SK-N-SH (cell line): ENCODE measurements at regions not wholly inside any gene's neighbourhood (a gene's known extent, or its start where the extent isn't known, plus 50 kb on each side); places are given as distances from the start of the nearest gene placed in this dataset.

ENCODE experiments used
- CTCF ChIA-PET: fragments of 300-600, 350-600 bp; formaldehyde crosslinking; extraction: SDS; loops from one replicate; lab custom pipeline; 2021; lab: Yijun Ruan, JAX
- POLR2A ChIA-PET: fragments of 350-600 bp; sonication (Branson Sonifier 250); formaldehyde crosslinking; extraction: SDS; loops from one replicate; lab custom pipeline; 2020; ENCODE audit warnings: antibody characterized with exemption, inconsistent platforms; lab: Yijun Ruan, JAX
- DNase-seq: peaks from one replicate; pipeline ENCODE4 v3.0.0; 2012
- H2AFZ ChIP-seq: fragments of 200-600 bp; sonication (generic); 2 replicates; pipeline ENCODE4 v1.8.1; 2016; ENCODE audit warnings: antibody characterized with exemption, mild to moderate bottlenecking, low read depth
- H3F3A ChIP-seq: fragments of 200-600 bp; sonication (generic); replicated peaks from 2 replicates; pipeline ENCODE3; 2016; ENCODE audit warnings: antibody characterized with exemption, mild to moderate bottlenecking; ENCODE audit not compliant: insufficient read depth
- H3K27ac ChIP-seq, 2 experiments: fragments of 200-500 bp in 1 of 2; fragments of 200-600 bp in 1 of 2; sonication (Bioruptor generic) in 1 of 2; sonication (generic), shearing (Covaris generic) in 1 of 2; 2 replicates each; pipeline versions ENCODE4 v1.5.1 to v1.6.1; 2014 to 2016; ENCODE audit warnings: low read depth in 2 of 2, inconsistent platforms in 1 of 2, low read length in 1 of 2, mild to moderate bottlenecking in 1 of 2, mixed read lengths in 1 of 2
- H3K27me3 ChIP-seq: fragments of 200-600 bp; sonication (generic), shearing (Covaris generic); 2 replicates; pipeline ENCODE4 v1.6.1; 2016; ENCODE audit warnings: mixed run types; ENCODE audit not compliant: insufficient read depth
- H3K36me3 ChIP-seq, 2 experiments: fragments of 200-500 bp in 1 of 2; fragments of 200-600 bp in 1 of 2; sonication (Bioruptor generic) in 1 of 2; sonication (generic) in 1 of 2; replicated peaks in 1 of 2; 2 replicates each; pipeline versions ENCODE3 to v1.5.1; 2014 to 2016; ENCODE audit warnings: low read length in 1 of 2, mild to moderate bottlenecking in 1 of 2; ENCODE audit not compliant: insufficient read depth in 2 of 2, control insufficient read depth in 1 of 2
- H3K4me1 ChIP-seq, 2 experiments: fragments of 200-500 bp in 1 of 2; fragments of 200-600 bp in 1 of 2; sonication (Bioruptor generic) in 1 of 2; sonication (generic), shearing (Covaris generic) in 1 of 2; 2 replicates each; pipeline versions ENCODE4 v1.5.1 to v1.6.1; 2014 to 2016; ENCODE audit warnings: low read depth in 1 of 2, low read length in 1 of 2, mixed run types in 1 of 2; ENCODE audit not compliant: insufficient read depth in 2 of 2, control insufficient read depth in 1 of 2
- H3K4me2 ChIP-seq: fragments of 200-600 bp; sonication (generic), shearing (Covaris generic); 2 replicates; pipeline ENCODE4 v1.6.1; 2017; ENCODE audit warnings: mixed run types
- H3K4me3 ChIP-seq, 2 experiments: fragments of 200-500 bp in 1 of 2; fragments of 200-600 bp in 1 of 2; sonication (Bioruptor generic) in 1 of 2; sonication (generic), shearing (Covaris generic) in 1 of 2; 2 replicates each; pipeline versions ENCODE4 v1.5.1 to v1.8.1; 2014 to 2016; ENCODE audit warnings: low read depth in 2 of 2, inconsistent platforms in 1 of 2, low read length in 1 of 2, mild to moderate bottlenecking in 1 of 2, mixed read lengths in 1 of 2, moderate library complexity in 1 of 2
- H3K79me2 ChIP-seq: fragments of 200-600 bp; sonication (generic); 2 replicates; pipeline ENCODE4 v1.8.1; 2017; ENCODE audit warnings: mild to moderate bottlenecking; ENCODE audit not compliant: insufficient read depth
- H3K9ac ChIP-seq: fragments of 200-600 bp; sonication (generic); 2 replicates; pipeline ENCODE4 v1.6.1; 2017; ENCODE audit warnings: mixed run types
- H3K9me2 ChIP-seq: fragments of 200-600 bp; sonication (generic); 2 replicates; pipeline ENCODE4 v1.6.1; 2017; ENCODE audit warnings: mixed run types
- H3K9me3 ChIP-seq: fragments of 200-600 bp; sonication (generic); 2 replicates; pipeline ENCODE4 v1.6.1; 2017; ENCODE audit warnings: mixed run types, mild to moderate bottlenecking, moderate library complexity
- H4K20me1 ChIP-seq: fragments of 200-600 bp; sonication (generic); 2 replicates; pipeline ENCODE4 v1.6.1; 2017; ENCODE audit warnings: mild to moderate bottlenecking, mixed run types; ENCODE audit not compliant: insufficient read depth
- CHD2 ChIP-seq: fragments of 150-350 bp; IDR thresholded peaks from 2 replicates; pipeline ENCODE4 v1.6.1; 2018; ENCODE audit warnings: low read length; ENCODE audit not compliant: partially characterized antibody
- CTCF ChIP-seq: fragments of 200-600 bp; sonication (generic); IDR thresholded peaks from 2 replicates; pipeline ENCODE4 v1.6.1; 2017; ENCODE audit warnings: antibody characterized with exemption, mild to moderate bottlenecking, moderate library complexity
- EP300 ChIP-seq, 2 experiments: IDR thresholded peaks; 2 replicates each; pipeline versions ENCODE4 v1.4.0 to v1.6.1; 2012; ENCODE audit warnings: borderline replicate concordance in 1 of 2, low read depth in 1 of 2, low read length in 1 of 2
- EZH2phosphoT487 ChIP-seq: fragments of 200-600 bp; sonication (generic); IDR thresholded peaks from 2 replicates; pipeline ENCODE4 v1.6.1; 2017; ENCODE audit warnings: low read depth, mixed run types, mild to moderate bottlenecking, antibody characterized with exemption, moderate library complexity, borderline replicate concordance
- FOXM1 ChIP-seq: IDR thresholded peaks from 2 replicates; pipeline ENCODE4 v1.4.0; 2012; ENCODE audit warnings: low read depth, mild to moderate bottlenecking
- GATA2 ChIP-seq: sonication (generic); formaldehyde crosslinking; IDR thresholded peaks from 2 replicates; pipeline ENCODE4 v1.5.0; 2020; ENCODE audit warnings: mild to moderate bottlenecking, missing genetic modification reagents
- IRF3 ChIP-seq: fragments of 150-350 bp; IDR thresholded peaks from 2 replicates; pipeline ENCODE4 v1.6.1; 2016; ENCODE audit warnings: mild to moderate bottlenecking, low read depth, low read length
- MEF2A ChIP-seq: IDR thresholded peaks from 2 replicates; pipeline ENCODE4 v1.4.0; 2012; ENCODE audit warnings: low read depth, borderline replicate concordance
- NFIC ChIP-seq: IDR thresholded peaks from 2 replicates; pipeline ENCODE4 v1.4.0; 2012; ENCODE audit warnings: borderline replicate concordance
- RCOR1 ChIP-seq: fragments of 150-350 bp; IDR thresholded peaks from 2 replicates; pipeline ENCODE4 v1.6.1; 2017; ENCODE audit warnings: antibody characterized with exemption, low read length
- RXRA ChIP-seq: IDR thresholded peaks from 2 replicates; pipeline ENCODE4 v1.4.0; 2012; ENCODE audit warnings: low read depth, mild to moderate bottlenecking, borderline replicate concordance
- SIN3A ChIP-seq: IDR thresholded peaks from 2 replicates; pipeline ENCODE4 v1.6.1; 2012; ENCODE audit warnings: low read depth, mild to moderate bottlenecking, low read length, moderate library complexity, borderline replicate concordance
- TCF12 ChIP-seq: IDR thresholded peaks from 2 replicates; pipeline ENCODE4 v1.4.0; 2012
- YY1 ChIP-seq: IDR thresholded peaks from 2 replicates; pipeline ENCODE4 v1.4.0; 2012; ENCODE audit warnings: low read depth, mild to moderate bottlenecking
- WGBS: methylation state at CpG from one replicate; pipeline ENCODE4 v1.1.6; 2017; ENCODE audit warnings: low lambda C conversion rate; 5-methylcytosine and 5-hydroxymethylcytosine counted together
- TF ChIP-seq, protein P1 (sequence below): IDR thresholded peaks from 2 replicates; pipeline ENCODE4 v1.4.0; 2012; ENCODE audit warnings: low read depth, borderline replicate concordance
- TF ChIP-seq, protein P2 (sequence below): IDR thresholded peaks from 2 replicates; pipeline ENCODE4 v1.4.0; 2012; ENCODE audit warnings: low read depth, borderline replicate concordance

- DNase-seq: no peak
- Histone ChIP-seq H3K36me3 (no peaks in the 10 kb centered on the region), H3K4me2 (no peak overlapping the region), H4K20me1 (no peaks in the 10 kb centered on the region), H3K79me2 (no peaks in the 10 kb centered on the region), H3K4me3 (no peak overlapping the region), H3K27ac (no peak overlapping the region), H2AFZ (no peak overlapping the region), H3K9ac (no peak overlapping the region), H3K9me3 (no peaks in the 10 kb centered on the region; the same call in 1 of the 2 replicates), H3K9me2 (no peaks in the 10 kb centered on the region), H3F3A (no peaks in the 10 kb centered on the region), H3K27me3 (no peaks in the 10 kb centered on the region), H3K4me1 (no peaks in the 10 kb centered on the region)
- WGBS: 14% methylated on average over 7 of the region's 8 CpGs
- TF ChIP-seq TCF12 (no peak), EP300 (IDR thresholded peaks at IDR 0.05; ENCODE audit: borderline replicate concordance in 1 of 2, low read depth in 1 of 2, low read length in 1 of 2) (no peak), IRF3 (no peak), EZH2phosphoT487 (no peak), CTCF (no peak), NFIC (no peak), CHD2 (no peak), RCOR1 (no peak), MEF2A (no peak), RXRA (no peak), FOXM1 (no peak), YY1 (no peak), SIN3A (no peak), GATA2 (CRISPR knock-in tag) (no peak)
- TF ChIP-seq, protein P1, sequence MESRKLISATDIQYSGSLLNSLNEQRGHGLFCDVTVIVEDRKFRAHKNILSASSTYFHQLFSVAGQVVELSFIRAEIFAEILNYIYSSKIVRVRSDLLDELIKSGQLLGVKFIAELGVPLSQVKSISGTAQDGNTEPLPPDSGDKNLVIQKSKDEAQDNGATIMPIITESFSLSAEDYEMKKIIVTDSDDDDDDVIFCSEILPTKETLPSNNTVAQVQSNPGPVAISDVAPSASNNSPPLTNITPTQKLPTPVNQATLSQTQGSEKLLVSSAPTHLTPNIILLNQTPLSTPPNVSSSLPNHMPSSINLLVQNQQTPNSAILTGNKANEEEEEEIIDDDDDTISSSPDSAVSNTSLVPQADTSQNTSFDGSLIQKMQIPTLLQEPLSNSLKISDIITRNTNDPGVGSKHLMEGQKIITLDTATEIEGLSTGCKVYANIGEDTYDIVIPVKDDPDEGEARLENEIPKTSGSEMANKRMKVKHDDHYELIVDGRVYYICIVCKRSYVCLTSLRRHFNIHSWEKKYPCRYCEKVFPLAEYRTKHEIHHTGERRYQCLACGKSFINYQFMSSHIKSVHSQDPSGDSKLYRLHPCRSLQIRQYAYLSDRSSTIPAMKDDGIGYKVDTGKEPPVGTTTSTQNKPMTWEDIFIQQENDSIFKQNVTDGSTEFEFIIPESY: no peak
- TF ChIP-seq, protein P2, sequence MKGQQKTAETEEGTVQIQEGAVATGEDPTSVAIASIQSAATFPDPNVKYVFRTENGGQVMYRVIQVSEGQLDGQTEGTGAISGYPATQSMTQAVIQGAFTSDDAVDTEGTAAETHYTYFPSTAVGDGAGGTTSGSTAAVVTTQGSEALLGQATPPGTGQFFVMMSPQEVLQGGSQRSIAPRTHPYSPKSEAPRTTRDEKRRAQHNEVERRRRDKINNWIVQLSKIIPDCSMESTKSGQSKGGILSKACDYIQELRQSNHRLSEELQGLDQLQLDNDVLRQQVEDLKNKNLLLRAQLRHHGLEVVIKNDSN: no peak
- ChIA-PET POLR2A (no interaction called here), CTCF (no interaction called here)
Observed at GRCh38 chr13:83182845-83183244, 699.4 kb downstream of the SLITRK1 start.
